HL-60 (cell line): ENCODE measurements at regions not wholly inside any gene's neighbourhood (a gene's known extent, or its start where the extent isn't known, plus 50 kb on each side); places are given as distances from the start of the nearest gene placed in this dataset.

Source experiments
- GABPA ChIP-seq: IDR thresholded peaks from 2 replicates; pipeline ENCODE4 v1.6.1; 2012; ENCODE audit warnings: low read depth
- POLR2AphosphoS5 ChIP-seq: IDR thresholded peaks from 2 replicates; pipeline ENCODE4 v1.6.1; 2012; ENCODE audit warnings: low read depth
- SPI1 ChIP-seq: IDR thresholded peaks from 2 replicates; pipeline ENCODE4 v1.6.1; 2012; ENCODE audit warnings: low read depth, mild to moderate bottlenecking, borderline replicate concordance
- TF ChIP-seq, protein P1 (sequence below): IDR thresholded peaks from one replicate; pipeline ENCODE4 v1.5.1; 2011; ENCODE audit warnings: low read length, control low read depth, inconsistent platforms; ENCODE audit not compliant: insufficient read depth
- TF ChIP-seq, protein P2 (sequence below): IDR thresholded peaks from 2 replicates; pipeline ENCODE4 v1.6.1; 2012; ENCODE audit warnings: low read depth; ENCODE audit not compliant: insufficient replicate concordance

DNA sequence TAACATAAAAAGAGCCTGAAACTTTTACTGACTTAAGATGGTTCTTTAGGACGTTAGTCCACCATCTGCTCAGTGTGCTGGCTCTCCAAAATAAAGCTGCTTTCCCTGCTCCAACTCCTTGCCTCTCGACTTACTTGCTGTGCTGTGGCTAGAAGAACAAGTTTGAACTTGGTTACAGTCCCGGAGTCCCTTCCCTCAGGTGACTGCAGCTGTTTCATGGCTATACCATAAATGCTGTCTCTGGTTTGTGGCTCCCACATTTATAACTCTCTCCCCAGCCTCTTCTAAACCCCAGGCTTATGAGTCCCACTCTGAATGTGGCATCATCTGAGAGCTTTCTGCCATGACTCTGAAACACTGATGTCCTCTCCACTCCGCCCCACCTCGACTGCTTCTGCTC lies 166.2 kb upstream of the ADRA1D start:
- TF ChIP-seq, protein P1, sequence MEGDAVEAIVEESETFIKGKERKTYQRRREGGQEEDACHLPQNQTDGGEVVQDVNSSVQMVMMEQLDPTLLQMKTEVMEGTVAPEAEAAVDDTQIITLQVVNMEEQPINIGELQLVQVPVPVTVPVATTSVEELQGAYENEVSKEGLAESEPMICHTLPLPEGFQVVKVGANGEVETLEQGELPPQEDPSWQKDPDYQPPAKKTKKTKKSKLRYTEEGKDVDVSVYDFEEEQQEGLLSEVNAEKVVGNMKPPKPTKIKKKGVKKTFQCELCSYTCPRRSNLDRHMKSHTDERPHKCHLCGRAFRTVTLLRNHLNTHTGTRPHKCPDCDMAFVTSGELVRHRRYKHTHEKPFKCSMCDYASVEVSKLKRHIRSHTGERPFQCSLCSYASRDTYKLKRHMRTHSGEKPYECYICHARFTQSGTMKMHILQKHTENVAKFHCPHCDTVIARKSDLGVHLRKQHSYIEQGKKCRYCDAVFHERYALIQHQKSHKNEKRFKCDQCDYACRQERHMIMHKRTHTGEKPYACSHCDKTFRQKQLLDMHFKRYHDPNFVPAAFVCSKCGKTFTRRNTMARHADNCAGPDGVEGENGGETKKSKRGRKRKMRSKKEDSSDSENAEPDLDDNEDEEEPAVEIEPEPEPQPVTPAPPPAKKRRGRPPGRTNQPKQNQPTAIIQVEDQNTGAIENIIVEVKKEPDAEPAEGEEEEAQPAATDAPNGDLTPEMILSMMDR, result no peak
- TF ChIP-seq GABPA (no peak), POLR2AphosphoS5 (no peak), SPI1 (no peak)
- TF ChIP-seq, protein P2, sequence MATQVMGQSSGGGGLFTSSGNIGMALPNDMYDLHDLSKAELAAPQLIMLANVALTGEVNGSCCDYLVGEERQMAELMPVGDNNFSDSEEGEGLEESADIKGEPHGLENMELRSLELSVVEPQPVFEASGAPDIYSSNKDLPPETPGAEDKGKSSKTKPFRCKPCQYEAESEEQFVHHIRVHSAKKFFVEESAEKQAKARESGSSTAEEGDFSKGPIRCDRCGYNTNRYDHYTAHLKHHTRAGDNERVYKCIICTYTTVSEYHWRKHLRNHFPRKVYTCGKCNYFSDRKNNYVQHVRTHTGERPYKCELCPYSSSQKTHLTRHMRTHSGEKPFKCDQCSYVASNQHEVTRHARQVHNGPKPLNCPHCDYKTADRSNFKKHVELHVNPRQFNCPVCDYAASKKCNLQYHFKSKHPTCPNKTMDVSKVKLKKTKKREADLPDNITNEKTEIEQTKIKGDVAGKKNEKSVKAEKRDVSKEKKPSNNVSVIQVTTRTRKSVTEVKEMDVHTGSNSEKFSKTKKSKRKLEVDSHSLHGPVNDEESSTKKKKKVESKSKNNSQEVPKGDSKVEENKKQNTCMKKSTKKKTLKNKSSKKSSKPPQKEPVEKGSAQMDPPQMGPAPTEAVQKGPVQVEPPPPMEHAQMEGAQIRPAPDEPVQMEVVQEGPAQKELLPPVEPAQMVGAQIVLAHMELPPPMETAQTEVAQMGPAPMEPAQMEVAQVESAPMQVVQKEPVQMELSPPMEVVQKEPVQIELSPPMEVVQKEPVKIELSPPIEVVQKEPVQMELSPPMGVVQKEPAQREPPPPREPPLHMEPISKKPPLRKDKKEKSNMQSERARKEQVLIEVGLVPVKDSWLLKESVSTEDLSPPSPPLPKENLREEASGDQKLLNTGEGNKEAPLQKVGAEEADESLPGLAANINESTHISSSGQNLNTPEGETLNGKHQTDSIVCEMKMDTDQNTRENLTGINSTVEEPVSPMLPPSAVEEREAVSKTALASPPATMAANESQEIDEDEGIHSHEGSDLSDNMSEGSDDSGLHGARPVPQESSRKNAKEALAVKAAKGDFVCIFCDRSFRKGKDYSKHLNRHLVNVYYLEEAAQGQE, result no peak
